ENCODE measurements at regions not wholly inside any gene's neighbourhood (a gene's known extent, or its start where the extent isn't known, plus 50 kb on each side); places are given as distances from the start of the nearest gene placed in this dataset.
"Not testable (repeated sequence)": the region's sequence is repeated elsewhere in the genome, so short reads cannot be mapped to it uniquely, and the experiment has no call there.

DNA sequence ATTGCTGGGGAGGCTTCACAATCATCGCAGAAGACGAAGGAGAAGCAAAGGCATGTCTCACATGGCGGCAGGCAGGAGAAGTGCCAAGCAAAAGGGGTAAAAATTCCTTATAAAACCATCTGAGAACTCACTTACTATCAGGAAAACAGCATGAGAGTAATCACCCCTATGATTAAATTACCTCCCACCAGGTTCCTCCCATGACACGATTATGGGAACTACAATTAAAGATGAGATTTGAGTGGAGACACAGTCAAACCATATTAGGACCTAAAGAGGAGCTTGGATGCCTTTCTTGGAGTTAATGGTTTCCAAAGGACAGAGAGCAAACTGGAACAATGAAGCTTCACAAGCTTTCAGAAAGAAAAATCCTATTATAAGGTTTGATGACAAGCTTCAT, 168.4 kb upstream of the SMARCAD1 start:
- no peak for DNase-seq
- Mint-ChIP-seq H3K27ac (no peak overlapping the region), H3K4me1 (no peaks in the 10 kb centered on the region), H3K9me3 (peaks cover 3 to 27% (median 12%) of the 10 kb centered on the region in 6 donors), H3K27me3 (ENCODE audit: low read depth in 3 of 3) (peaks cover 0 to 4% (median 0%) of the 10 kb centered on the region in 3 donors), H3K36me3 (no peaks in the 10 kb centered on the region), H3K4me3 (no peak overlapping the region)

DNA sequence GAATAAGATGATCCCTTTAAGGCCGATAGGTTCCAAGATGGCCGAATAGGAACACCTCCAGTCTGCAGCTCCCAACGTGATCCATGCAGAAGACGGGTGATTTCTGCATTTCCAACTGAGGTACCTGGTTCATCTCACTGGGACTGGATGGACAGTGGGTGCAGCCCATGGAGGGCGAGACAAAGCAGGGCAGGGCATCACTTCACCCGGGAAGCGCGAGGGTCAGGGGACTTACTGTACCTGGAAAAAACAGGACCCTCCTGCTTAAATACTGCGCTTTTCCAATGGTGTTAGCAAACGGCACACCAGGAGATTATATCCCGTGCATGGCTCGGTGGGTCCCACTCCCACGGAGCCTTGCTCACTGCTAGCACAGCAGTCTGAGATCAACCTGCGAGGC, 163.2 kb upstream of the SMARCAD1 start:
- not testable (repeated sequence) for H3K36me3 Mint-ChIP-seq; H3K27ac Mint-ChIP-seq; DNase-seq; H3K27me3 Mint-ChIP-seq (ENCODE audit: low read depth in 3 of 3); H3K4me3 Mint-ChIP-seq; H3K4me1 Mint-ChIP-seq
- peaks cover 9 to 23% (median 19%) of the 10 kb centered on the region in 6 donors for H3K9me3 Mint-ChIP-seq

DNA sequence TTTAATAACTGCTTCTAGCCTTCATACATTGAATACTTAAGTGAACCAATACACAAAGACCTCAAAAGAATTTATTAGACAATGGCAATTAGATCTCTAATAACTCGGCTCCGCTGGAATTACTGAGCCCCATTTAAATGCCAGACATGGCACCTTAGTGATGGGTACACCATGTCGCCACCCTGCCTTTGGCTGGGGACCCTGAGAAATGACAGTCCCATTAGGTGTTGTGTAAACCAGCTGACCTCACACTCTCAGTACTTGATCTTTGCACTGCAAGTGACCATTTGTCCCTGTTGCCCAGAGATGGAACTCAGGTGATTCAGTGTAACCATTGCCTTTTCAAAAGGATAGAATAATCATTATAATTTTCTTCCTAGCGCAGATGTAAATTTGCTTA, 144.6 kb upstream of the SMARCAD1 start:
- Mint-ChIP-seq H3K36me3 (no peaks in the 10 kb centered on the region), H3K4me1 (no peaks in the 10 kb centered on the region), H3K4me3 (no peak overlapping the region), H3K9me3 (peaks cover 0 to 12% (median 3%) of the 10 kb centered on the region in 6 donors), H3K27me3 (ENCODE audit: low read depth in 3 of 3) (no peaks in the 10 kb centered on the region), H3K27ac (no peak overlapping the region)
- DNase-seq = no peak

DNA sequence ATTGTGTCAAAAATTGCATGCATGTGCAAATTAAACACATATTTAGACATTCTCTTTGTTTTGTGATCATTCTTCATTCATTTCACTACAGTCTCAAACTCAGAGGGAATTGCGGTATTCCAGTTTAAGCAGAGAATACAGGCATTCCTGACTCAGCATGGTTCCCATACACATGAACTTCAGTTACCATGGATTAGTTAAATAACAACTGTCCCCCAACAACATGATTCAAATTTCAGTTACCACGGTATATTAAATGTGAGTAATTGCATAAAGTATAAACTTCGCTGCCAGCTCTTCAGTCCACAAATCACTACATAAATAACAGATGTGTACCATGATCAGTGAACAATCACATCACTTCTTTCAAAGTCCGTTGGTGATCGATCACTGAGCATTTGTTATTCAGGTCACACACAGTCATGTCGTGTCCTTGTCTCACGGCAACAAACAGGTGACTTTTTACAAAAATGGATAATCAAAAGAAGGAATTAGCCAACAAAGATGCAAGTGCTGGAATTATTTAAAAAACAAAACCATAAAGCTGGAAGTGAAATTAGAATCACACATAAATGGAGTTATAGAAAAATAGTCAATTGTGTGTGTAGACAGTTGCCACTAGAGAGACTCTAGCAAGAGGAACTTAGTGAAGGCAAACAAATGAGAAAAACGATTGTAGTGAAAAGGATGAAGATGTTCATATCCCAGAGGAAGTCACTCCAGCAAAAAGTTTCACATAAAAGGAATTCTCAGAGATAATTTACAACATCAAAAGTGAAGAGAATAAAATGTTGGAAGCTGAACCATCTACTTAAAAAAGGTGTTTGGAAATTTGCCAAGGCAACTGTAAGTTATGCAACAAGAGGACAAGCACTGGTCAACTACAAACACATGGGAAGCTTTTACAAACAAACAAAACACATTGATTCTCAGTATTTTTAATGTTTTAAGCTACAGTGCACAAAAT, 138.6 kb upstream of the SMARCAD1 start:
- Mint-ChIP-seq H3K9me3 (peaks cover 0 to 12% (median 3%) of the 10 kb centered on the region in 6 donors), H3K4me3 (no peak overlapping the region), H3K27me3 (ENCODE audit: low read depth in 3 of 3) (no peaks in the 10 kb centered on the region), H3K4me1 (no peaks in the 10 kb centered on the region), H3K36me3 (no peaks in the 10 kb centered on the region), H3K27ac (no peak overlapping the region)
- DNase-seq = no peak

- H3K9me3 Mint-ChIP-seq = peaks cover 0 to 13% (median 3%) of the 10 kb centered on the region in 6 donors
- H3K4me1 Mint-ChIP-seq = no peaks in the 10 kb centered on the region
- H3K27ac Mint-ChIP-seq = no peak overlapping the region
- no peaks in the 10 kb centered on the region for H3K36me3 Mint-ChIP-seq
- H3K27me3 Mint-ChIP-seq (ENCODE audit: low read depth in 3 of 3) = no peaks in the 10 kb centered on the region
- H3K4me3 Mint-ChIP-seq = no peak overlapping the region
- no peak for DNase-seq
Observed at GRCh38 chr4:94076498-94076897, 131.2 kb upstream of the SMARCAD1 start.

- Mint-ChIP-seq H3K4me1 (no peaks in the 10 kb centered on the region), H3K27me3 (ENCODE audit: low read depth in 3 of 3) (peaks cover 0 to 2% (median 0%) of the 10 kb centered on the region in 3 donors), H3K27ac (no peak overlapping the region), H3K4me3 (no peak overlapping the region), H3K9me3 (peaks cover 12 to 42% (median 23%) of the 10 kb centered on the region in 6 donors), H3K36me3 (peaks cover 0 to 4% (median 3%) of the 10 kb centered on the region in 3 donors)
- no peak for DNase-seq
Observed at GRCh38 chr4:94084155-94084554, 123.5 kb upstream of the SMARCAD1 start.

GRCh38 chr4:94099141-94099540, 108.5 kb upstream of the SMARCAD1 start:
- not testable (repeated sequence) for DNase-seq; H3K36me3 Mint-ChIP-seq; H3K27me3 Mint-ChIP-seq (ENCODE audit: low read depth in 3 of 3); H3K4me1 Mint-ChIP-seq; H3K4me3 Mint-ChIP-seq; H3K27ac Mint-ChIP-seq
- H3K9me3 Mint-ChIP-seq = peaks cover 0 to 15% (median 10%) of the 10 kb centered on the region in 6 donors

DNA sequence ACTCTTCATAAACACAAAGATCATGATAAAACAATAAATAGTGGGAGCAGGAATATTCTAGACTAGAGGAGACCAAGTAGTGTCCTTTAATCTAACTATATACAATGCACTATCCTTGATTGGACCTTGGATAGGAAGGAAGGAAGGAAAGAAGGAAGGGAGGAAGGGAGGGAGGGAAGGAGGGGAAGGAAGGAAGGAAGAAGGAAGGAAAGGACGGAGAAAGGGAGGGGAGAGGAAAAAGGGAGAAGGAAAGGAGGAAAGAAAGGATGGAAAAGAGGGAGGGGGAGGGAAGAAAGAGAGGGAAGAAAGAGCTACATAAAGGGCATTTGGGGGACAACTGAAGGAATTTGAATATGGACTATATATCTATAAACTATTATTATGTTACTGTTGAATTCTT, 95.0 kb upstream of the SMARCAD1 start:
- no peaks in the 10 kb centered on the region for H3K36me3 Mint-ChIP-seq
- H3K9me3 Mint-ChIP-seq = no peaks in the 10 kb centered on the region
- H3K4me3 Mint-ChIP-seq = no peak overlapping the region
- peaks cover 0 to 2% (median 0%) of the 10 kb centered on the region in 3 donors for H3K27me3 Mint-ChIP-seq (ENCODE audit: low read depth in 3 of 3)
- H3K27ac Mint-ChIP-seq = no peak overlapping the region
- DNase-seq = no peak
- no peaks in the 10 kb centered on the region for H3K4me1 Mint-ChIP-seq

DNA sequence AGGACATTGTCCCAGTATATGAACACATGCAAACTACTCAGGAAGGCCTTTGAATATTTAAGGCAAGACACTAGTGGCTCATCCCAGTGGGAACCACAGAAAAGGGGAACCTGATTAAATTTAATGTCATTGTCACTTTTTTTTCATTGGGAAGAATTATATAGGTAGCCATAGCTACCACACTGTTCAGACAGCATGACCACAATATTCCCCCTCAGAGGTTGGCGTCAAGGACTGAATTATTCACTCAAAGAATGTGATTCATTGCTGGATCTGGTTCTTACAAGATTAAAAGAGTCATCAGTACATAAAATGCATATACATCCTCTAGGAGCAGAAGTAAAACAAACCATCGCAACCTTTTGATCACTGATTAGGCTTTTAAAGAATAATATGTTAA, 92.0 kb upstream of the SMARCAD1 start:
- no peak for DNase-seq
- Mint-ChIP-seq H3K9me3 (no peaks in the 10 kb centered on the region), H3K4me1 (no peaks in the 10 kb centered on the region), H3K36me3 (no peaks in the 10 kb centered on the region), H3K27ac (no peak overlapping the region), H3K4me3 (no peak overlapping the region), H3K27me3 (ENCODE audit: low read depth in 3 of 3) (peaks cover 0 to 2% (median 0%) of the 10 kb centered on the region in 3 donors)

DNA sequence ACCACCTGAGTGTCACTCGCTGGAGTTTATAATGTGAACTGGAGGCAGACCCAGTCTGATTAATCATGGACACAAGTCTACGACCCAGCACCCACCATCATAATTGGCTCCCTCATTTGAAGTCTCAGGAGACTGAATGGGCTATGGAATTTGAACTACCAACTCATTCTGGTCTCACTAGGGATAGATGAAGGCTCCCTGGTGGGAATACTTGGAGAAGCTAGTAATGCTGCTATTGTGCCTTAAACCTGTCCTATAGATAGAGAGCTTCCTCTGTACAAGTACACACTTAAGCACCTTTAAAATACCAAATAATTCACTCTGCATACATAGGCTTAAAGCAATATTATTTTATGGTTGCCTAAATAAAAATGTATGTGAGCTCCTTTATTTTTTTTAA, 90.8 kb upstream of the SMARCAD1 start:
- H3K4me1 Mint-ChIP-seq = no peaks in the 10 kb centered on the region
- no peak for DNase-seq
- H3K36me3 Mint-ChIP-seq = no peaks in the 10 kb centered on the region
- H3K27me3 Mint-ChIP-seq (ENCODE audit: low read depth in 3 of 3) = peaks cover 0 to 2% (median 0%) of the 10 kb centered on the region in 3 donors
- H3K4me3 Mint-ChIP-seq = no peak overlapping the region
- H3K27ac Mint-ChIP-seq = no peak overlapping the region
- H3K9me3 Mint-ChIP-seq = no peaks in the 10 kb centered on the region

DNA sequence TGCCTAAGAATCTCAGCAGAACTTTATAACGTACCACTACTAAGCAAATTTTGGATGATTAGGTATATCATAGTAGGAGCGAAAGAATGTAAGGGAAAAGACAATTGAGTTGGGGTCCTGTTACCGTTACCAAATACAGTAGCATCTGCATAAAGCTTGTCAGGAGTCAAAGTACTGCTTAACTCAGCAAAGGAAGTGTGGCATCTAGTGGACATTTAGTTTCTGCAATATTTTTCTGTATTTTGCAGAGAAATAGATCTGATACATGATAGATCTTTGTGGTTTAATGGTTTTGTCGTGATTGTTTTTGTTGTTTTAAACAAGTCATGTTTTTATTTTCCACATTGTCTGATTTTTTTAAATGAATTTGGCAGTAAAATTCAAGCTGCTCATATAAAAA, 81.0 kb upstream of the SMARCAD1 start:
- Mint-ChIP-seq H3K4me3 (no peak overlapping the region), H3K27me3 (ENCODE audit: low read depth in 3 of 3) (peaks cover 0 to 5% (median 0%) of the 10 kb centered on the region in 3 donors), H3K9me3 (peaks cover 0 to 1% (median 0%) of the 10 kb centered on the region in 6 donors), H3K27ac (no peak overlapping the region), H3K4me1 (no peaks in the 10 kb centered on the region), H3K36me3 (no peaks in the 10 kb centered on the region)
- DNase-seq = no peak

GRCh38 chr4:94127707-94128328, 79.8 kb upstream of the SMARCAD1 start:
- Mint-ChIP-seq H3K36me3 (no peaks in the 10 kb centered on the region), H3K27ac (no peak overlapping the region), H3K27me3 (ENCODE audit: low read depth in 3 of 3) (peaks cover 0 to 2% (median 0%) of the 10 kb centered on the region in 3 donors), H3K4me3 (no peak overlapping the region), H3K4me1 (no peaks in the 10 kb centered on the region), H3K9me3 (peaks cover 0 to 1% (median 0%) of the 10 kb centered on the region in 6 donors)
- no peak for DNase-seq

DNA sequence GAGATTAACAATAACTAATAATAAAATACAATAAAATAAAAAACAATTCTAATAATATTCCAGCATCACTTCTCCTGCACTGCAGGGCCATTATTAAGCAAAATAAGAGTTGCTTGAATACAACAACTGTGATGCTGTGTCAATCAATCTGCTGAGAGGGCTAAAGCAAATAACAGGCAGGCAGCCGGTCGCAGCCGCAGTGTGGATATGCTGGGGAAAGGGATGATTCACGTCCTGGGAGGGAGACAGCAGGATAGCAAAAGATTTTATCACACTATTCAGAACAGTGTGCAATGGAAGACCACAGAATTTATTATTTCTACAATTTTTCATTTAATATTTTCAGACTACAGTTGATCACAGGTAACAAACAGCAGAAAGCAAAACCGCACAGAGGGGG, 76.5 kb upstream of the SMARCAD1 start:
- Mint-ChIP-seq H3K27me3 (ENCODE audit: low read depth in 3 of 3) (no peaks in the 10 kb centered on the region), H3K4me1 (no peaks in the 10 kb centered on the region), H3K27ac (no peak overlapping the region), H3K4me3 (no peak overlapping the region), H3K36me3 (no peaks in the 10 kb centered on the region), H3K9me3 (peaks cover 0 to 2% (median 0%) of the 10 kb centered on the region in 6 donors)
- no peak for DNase-seq

- Mint-ChIP-seq H3K27ac (no peak overlapping the region), H3K27me3 (ENCODE audit: low read depth in 3 of 3) (peaks cover 0 to 1% (median 0%) of the 10 kb centered on the region in 3 donors), H3K4me3 (no peak overlapping the region), H3K36me3 (no peaks in the 10 kb centered on the region), H3K4me1 (no peaks in the 10 kb centered on the region), H3K9me3 (peaks cover 0 to 2% (median 0%) of the 10 kb centered on the region in 6 donors)
- no peak for DNase-seq
Observed at GRCh38 chr4:94135701-94136100, 72.0 kb upstream of the SMARCAD1 start.
